ENCODE measurements at regions not wholly inside any gene's neighbourhood (a gene's known extent, or its start where the extent isn't known, plus 50 kb on each side); places are given as distances from the start of the nearest gene placed in this dataset.
A peak's percentile ranks its signal among the peaks of the same experiment; 100 is the strongest.
"Not testable (repeated sequence)": the region's sequence is repeated elsewhere in the genome, so short reads cannot be mapped to it uniquely, and the experiment has no call there.

DNA sequence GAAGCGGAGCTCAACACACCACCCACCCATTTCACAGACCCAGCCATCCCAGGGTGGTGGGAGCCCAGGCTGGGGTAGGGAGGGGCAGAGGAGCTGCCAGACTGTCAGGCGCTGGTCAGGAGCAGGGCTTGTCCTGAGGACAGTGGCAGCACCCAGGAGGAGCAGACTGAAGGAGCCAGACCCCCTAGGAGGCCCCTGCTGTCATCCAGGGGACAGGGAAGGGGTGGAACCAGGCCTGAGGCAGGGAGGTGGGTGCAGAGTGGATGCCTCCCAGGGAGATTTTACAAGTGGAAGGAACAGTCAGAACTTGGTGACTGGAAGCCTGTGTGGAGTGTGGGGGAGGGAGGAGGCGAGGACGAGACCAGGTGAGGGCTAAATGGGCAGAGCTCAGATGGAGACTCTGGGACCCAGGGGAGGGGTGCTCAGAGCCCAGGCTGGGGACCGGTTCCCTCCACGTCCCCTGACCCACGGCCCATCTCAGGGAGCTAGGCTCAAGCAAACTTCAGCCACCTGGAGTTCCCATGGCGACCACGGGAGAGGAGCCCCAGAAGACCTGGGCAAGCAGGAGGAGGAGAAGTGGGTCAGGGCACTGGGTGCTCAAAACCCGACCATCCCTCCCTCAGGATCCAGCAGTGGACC, 215.4 kb downstream of the TBC1D2B start:
- DNase-seq, result not testable (repeated sequence)

GRCh38 chr15:77860071-77860691, 217.3 kb downstream of the TBC1D2B start:
- DNase-seq, result no peak

DNA sequence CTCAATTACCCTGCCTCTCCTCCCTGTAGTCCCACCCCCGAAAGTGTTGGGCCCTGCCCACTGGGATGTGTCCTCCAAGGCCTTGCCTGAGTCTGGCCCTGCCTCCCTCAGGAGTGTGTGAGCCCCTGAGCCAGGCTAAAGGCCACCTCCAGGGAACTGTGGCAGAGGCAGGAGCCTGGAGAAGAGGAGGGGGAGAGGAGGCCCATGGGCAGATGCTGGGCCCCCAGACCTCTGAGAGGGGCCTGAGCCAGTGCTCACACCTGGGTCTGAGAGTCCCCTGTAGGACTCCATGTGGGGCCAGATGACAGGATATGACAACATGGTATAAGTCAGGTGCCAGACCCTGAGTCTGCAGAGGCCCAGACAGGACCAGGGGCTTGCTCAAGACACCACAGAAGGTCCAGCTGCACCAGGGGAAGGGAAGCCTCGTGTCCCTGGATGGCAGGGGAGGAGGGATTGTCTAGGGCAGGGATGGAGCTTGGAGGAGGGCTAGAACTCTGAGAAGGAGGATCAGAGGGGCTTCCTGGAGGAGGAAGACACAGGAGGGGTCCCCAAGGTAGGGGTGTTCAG, 217.9 kb downstream of the TBC1D2B start:
- peak; percentile 9 for DNase-seq

- DNase-seq, result no peak
Observed at GRCh38 chr15:77858792-77859490, 218.6 kb downstream of the TBC1D2B start.

DNA sequence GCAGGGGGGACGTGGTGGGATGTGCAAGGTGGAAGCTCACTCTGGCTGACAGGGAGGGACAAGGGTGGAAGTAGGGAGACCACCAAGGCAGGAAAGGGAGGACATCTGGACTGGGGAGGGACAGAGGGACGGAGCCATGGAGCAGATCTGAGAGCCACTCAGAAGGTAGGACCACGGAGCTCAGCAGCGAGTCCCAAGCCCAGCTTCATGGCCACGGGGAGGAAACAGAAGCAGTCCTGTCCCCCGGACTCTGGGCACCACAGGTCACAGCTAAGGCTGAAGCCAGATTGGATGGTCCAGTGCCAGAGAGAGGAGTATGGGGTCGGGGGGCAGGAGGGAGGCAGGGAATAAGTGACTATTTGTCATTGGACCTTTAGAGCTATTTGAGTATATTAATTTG, 220.1 kb downstream of the TBC1D2B start:
- DNase-seq, result no peak

GRCh38 chr15:77856705-77857346, 220.7 kb downstream of the TBC1D2B start:
- DNase-seq, result no peak

DNA sequence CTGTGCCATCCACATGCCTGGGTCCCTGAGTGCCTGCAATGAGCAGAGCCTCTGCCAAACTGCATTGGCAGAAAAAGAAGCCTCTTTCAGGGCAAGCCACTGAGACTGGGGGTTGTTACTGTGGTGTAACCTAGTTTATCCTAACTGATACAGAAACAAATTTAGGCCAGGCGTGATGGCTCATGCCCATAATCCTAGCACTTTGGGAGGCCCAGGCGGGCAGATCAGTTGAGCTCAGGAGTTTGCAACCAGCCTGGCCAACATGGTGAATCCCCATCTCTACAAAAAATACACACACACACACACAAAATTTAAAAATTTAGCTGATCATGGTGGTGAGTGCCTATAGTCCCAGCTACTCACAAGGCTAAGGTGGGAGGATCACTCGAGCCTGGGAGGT, 221.6 kb downstream of the TBC1D2B start:
- DNase-seq, result no peak

GRCh38 chr15:77854980-77855379, 222.3 kb upstream of the LINGO1 start:
- no peak for DNase-seq

DNA sequence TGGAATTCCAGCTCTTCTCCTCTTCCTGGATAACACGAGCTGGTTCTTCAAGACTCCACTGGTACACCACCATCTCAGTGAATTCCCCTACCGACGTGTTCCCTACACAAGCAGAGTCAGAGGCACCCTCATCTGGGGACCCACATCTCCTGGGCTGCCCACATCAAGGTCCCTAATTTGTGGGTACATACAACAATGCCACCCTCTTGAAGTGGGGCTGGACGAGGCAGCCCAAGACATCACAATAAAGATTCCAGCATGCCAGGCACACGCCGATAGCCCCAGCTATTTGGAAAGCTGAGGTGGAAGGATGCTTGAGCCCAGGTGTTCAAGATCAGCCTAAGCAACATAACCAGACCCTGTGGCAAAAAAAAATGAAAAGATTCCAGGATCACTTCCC, 221.2 kb upstream of the LINGO1 start:
- no peak for DNase-seq

DNA sequence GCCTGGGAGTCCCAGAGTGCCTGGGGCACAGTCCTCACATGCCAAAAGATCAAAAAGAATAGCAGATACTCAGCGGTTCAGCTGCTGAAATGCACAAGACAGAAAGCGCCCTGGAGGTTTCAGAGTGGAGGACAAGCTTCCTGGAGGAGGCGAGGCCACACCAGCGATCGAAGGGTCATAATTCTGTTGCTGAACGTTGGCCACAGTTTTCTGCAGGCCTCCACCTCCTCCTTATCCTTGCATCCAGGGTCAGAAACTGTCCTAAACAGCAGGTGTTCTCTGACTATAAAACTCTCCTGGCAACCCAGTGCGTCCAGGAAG, 220.3 kb upstream of the LINGO1 start:
- DNase-seq, result no peak

DNA sequence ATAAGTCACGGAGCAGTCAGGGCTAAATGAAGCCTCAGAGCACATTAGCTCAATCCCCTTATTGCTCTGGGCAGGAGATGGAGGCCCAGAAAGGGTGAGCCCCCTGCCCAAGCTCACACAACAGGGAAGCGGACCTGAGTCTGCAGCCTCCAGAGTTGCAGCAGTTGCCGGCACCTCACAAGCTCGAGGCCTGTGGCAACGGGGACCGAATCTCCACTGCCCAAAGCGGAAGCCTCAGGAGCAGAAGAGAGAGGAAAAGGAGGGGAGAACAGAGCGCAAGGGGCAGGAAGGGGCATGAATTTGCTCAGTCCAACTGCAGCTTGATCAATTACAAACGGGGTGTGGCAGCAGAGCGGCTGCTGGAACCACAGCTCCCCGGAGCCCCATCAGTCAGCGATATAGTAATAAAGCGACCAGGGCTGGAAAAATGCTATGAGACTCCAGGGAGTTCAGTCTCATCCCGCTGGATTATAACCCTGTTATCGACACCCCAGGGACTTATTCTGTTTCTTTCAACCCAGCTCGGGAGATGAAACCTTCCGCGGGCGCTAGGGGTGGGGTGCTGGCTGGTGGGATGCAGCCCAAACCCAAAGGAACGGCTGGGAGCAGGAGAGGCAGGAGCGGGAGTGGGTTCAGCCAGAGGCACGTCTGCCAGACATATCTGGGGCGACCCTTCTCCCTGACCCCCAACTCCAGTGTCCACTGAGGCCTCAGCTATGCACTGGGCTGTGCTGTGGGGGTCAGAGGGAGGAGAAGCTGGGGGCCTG, 219.7 kb upstream of the LINGO1 start:
- DNase-seq, result no peak

DNA sequence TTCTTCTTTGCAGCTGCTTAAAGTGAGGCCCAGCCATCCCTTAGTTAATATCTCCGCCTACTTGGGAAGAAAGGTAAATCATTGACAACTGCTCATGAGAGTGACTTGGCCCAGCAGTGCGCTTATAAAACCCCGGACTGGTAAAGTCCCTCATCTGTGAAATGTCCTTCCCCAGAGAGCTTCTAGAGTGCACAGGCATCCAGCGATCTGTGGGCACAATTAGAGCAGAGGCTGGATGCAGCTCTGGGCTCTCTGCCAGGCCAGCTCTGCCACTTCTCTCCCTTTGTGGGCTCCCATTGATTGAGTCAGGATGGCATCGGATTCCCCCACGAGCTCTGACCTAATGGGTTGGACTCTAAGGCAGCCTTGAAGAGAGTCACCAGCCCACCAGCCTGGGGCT, 219.0 kb upstream of the LINGO1 start:
- no peak for DNase-seq

GRCh38 chr15:77851086-77851485, 218.4 kb upstream of the LINGO1 start:
- no peak for DNase-seq

GRCh38 chr15:77846986-77847385, 214.3 kb upstream of the LINGO1 start:
- DNase-seq, result no peak

GRCh38 chr15:77846360-77846759, 213.6 kb upstream of the LINGO1 start:
- no peak for DNase-seq

DNA sequence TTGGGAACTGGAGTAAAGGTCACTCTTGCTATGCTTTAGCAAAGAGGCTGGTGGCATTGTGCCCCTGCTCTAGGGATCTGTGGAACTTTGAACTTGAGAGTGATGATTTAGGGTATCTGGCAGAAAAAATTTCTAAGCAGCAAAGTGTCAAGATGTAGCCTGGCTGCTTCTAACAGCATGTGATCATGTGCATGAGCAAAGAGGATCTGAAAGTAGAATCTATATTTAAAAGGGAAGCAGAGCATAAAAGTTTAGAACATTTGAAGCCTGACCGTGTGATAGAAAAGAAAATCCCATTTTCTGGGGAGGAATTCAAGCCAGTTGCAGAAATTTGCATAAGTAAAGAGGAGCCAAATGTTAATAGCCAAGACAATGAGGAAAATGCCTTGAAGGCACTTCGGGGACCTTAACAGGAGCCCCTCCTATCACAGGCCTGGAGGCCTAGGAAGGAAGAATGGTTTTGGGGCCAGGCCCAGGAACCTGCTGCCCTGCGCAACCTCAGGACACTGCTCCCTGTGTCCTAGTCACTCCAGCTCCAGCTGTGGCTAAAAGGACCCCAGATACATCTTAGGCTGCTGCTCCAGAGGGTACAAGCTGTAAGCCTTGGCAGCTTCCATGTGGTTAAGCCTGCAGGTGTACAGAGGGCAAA, 212.2 kb upstream of the LINGO1 start:
- DNase-seq, result no peak

- no peak for DNase-seq
Observed at GRCh38 chr15:77843546-77843945, 210.8 kb upstream of the LINGO1 start.

DNA sequence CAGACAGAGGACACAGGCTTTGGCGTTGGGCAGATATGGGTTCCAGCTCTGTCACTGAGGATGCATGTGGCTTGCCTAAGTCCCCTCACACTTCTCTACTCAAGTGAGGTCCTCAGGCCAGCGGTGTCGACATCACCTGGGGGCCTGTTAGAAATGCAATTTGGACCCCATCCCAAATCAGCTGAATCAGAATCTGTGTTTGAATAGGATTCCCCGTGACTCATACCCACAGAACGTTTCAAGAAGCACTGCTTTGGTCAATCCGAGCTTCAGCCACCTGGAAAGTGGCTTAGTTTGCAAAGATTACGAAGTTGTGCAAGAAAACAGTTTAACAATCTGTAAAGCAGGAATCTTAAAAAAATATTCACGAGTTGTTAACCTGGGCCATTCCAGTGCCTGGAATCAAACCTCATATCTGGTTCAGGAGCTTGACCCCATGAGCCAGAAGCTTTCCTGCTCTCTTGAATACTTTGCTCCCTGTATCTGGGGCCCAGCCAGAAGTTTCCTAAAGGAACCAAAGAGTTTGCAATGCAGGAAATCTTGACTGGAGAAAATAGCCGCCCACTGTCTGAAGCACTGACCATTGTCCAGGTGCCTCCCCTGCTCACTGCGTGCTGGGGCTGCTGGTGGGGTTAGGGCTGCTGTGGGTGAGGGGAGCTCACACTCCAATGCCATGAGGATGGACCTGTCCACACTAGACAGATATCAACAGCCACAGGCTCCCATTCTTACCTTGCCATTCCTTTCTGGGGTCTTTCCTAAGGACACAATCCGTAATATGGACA, 208.5 kb upstream of the LINGO1 start:
- no peak for DNase-seq

- no peak for DNase-seq
Observed at GRCh38 chr15:77839970-77840905, 207.5 kb upstream of the LINGO1 start.

- no peak for DNase-seq
Observed at GRCh38 chr15:77839456-77839855, 206.7 kb upstream of the LINGO1 start.
